OCI-LY7 (cell line): ENCODE measurements at regions not wholly inside any gene's neighbourhood (a gene's known extent, or its start where the extent isn't known, plus 50 kb on each side); places are given as distances from the start of the nearest gene placed in this dataset.

ENCODE experiments used
- BruUV-seq: library from RNA; stranded (reverse); fragments of 400-500 nt; replicated peaks from 2 replicates; lab custom pipeline; 2021; lab: Mats Ljungman, UMichigan
- CTCF ChIA-PET: fragments of 300-600 bp; sonication (Branson Sonifier 250); formaldehyde crosslinking; loops from one replicate; lab custom pipeline; 2022; ENCODE audit warnings: antibody characterized with exemption; ENCODE audit not compliant: unreplicated experiment; lab: Charles Lee
- POLR2A ChIA-PET: fragments of 300-600 bp; sonication (Branson Sonifier 250); formaldehyde crosslinking; loops from one replicate; lab custom pipeline; 2022; ENCODE audit warnings: antibody characterized with exemption; lab: Charles Lee
- DNase-seq: peaks from one replicate; pipeline ENCODE4 v3.0.0-alpha.2; 2015; ENCODE audit warnings: low spot score
- H2AFZ ChIP-seq: fragments of 200-600 bp; sonication (generic), shearing (Covaris generic); 2 replicates; pipeline ENCODE4 v1.6.1; 2014; ENCODE audit warnings: mild to moderate bottlenecking, antibody characterized with exemption, low read length, moderate library complexity
- H3K27ac ChIP-seq: fragments of 200-600 bp; sonication (generic); 2 replicates; pipeline ENCODE4 v1.5.1; 2014; ENCODE audit warnings: mixed run types, low read depth, mild to moderate bottlenecking, moderate library complexity, low read length, inconsistent platforms; ENCODE audit not compliant: poor library complexity, severe bottlenecking
- H3K36me3 ChIP-seq: fragments of 200-600 bp; sonication (generic); 2 replicates; pipeline ENCODE4 v1.6.1; 2014; ENCODE audit warnings: mild to moderate bottlenecking, antibody characterized with exemption, low read length, moderate library complexity, mixed read lengths; ENCODE audit not compliant: insufficient read depth
- H3K4me1 ChIP-seq: fragments of 200-600 bp; sonication (generic); 2 replicates; pipeline ENCODE4 v1.5.1; 2014; ENCODE audit warnings: mild to moderate bottlenecking, low read length; ENCODE audit not compliant: insufficient read depth, poor library complexity, severe bottlenecking
- H3K4me2 ChIP-seq: fragments of 200-600 bp; sonication (generic); 2 replicates; pipeline ENCODE4 v1.6.1; 2014; ENCODE audit warnings: mild to moderate bottlenecking, low read length
- H3K4me3 ChIP-seq: fragments of 200-600 bp; sonication (generic); 2 replicates; pipeline ENCODE4 v1.5.1; 2014; ENCODE audit warnings: mild to moderate bottlenecking, low read depth, low read length; ENCODE audit not compliant: poor library complexity, severe bottlenecking
- H3K79me2 ChIP-seq: fragments of 200-600 bp; sonication (generic); 2 replicates; pipeline ENCODE4 v1.6.1; 2016; ENCODE audit warnings: low read depth, mild to moderate bottlenecking, low read length, moderate library complexity, mixed read lengths; ENCODE audit not compliant: insufficient read depth
- H3K9me2 ChIP-seq: fragments of 200-600 bp; sonication (generic); 2 replicates; pipeline ENCODE4 v1.6.1; 2016; ENCODE audit warnings: mild to moderate bottlenecking, low read length, mixed read lengths; ENCODE audit not compliant: insufficient read depth
- H3K9me3 ChIP-seq: fragments of 200-600 bp; sonication (generic); 2 replicates; pipeline ENCODE4 v1.6.1; 2014; ENCODE audit warnings: mild to moderate bottlenecking, mixed run types, low read length, mixed read lengths
- H4K20me1 ChIP-seq: fragments of 200-600 bp; sonication (generic); 2 replicates; pipeline ENCODE4 v1.6.1; 2014; ENCODE audit warnings: mild to moderate bottlenecking, antibody characterized with exemption, low read length, moderate library complexity, mixed read lengths; ENCODE audit not compliant: insufficient read depth
- CTCF ChIP-seq: fragments of 200-600 bp; sonication (generic); conservative IDR thresholded peaks from 2 replicates; pipeline ENCODE4 v1.5.1; 2014; ENCODE audit warnings: mild to moderate bottlenecking, antibody characterized with exemption, low read length, moderate library complexity, mixed read lengths
- EZH2phosphoT487 ChIP-seq: fragments of 200-600 bp; sonication (generic); IDR thresholded peaks from 2 replicates; pipeline ENCODE4 v1.6.1; 2018; ENCODE audit warnings: low read depth, borderline replicate concordance, mild to moderate bottlenecking, mixed run types, antibody characterized with exemption, low read length, moderate library complexity, mixed read lengths
- intact Hi-C: fragments of 100-400 bp; cut with micrococcal nuclease; formaldehyde crosslinking; loops from one replicate; pipeline ENCODE4 v1.10.0; 2022; ENCODE audit not compliant: unreplicated experiment

DNA sequence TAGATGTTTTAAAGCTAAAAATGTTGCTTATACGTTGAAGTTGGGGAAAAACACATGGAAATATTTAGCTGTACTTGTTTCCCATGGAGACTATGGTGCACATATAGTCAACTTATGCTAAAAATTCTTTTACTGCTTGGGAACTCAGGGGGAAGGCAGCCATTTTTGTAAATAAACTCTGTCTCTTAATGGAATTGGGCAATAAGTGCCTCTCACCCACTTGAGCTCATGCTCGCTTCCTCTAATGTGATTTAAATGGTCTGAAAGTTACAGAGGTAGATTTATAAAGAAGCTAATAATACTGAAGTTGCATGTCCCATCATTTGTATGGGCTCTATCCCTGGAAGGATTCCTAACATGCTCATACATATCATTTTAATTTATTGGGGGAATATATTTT lies 523.8 kb downstream of the RASEF start:
- no peak for DNase-seq
- intact Hi-C loops = no loop called here
- Histone ChIP-seq H3K4me1 (no peaks in the 10 kb centered on the region), H3K27ac (no peak overlapping the region), H4K20me1 (no peaks in the 10 kb centered on the region), H3K9me2 (no peaks in the 10 kb centered on the region), H3K4me3 (no peak overlapping the region), H3K9me3 (no peaks in the 10 kb centered on the region), H2AFZ (no peak overlapping the region), H3K36me3 (no peaks in the 10 kb centered on the region), H3K4me2 (no peak overlapping the region), H3K79me2 (no peaks in the 10 kb centered on the region)
- ChIA-PET POLR2A (interaction anchor here (0.5 to 0.6 kb wide), 2 partner anchors 306 to 477 kb away, joined by 3 read pairs; no protein-coding TSS in a partner anchor), CTCF (no interaction called here)
- BruUV-seq = no TSS peak
- no peak for TF ChIP-seq EZH2phosphoT487
- no peak for TF ChIP-seq CTCF

- no peaks in the 10 kb centered on the region for H3K79me2 ChIP-seq
- no peaks in the 10 kb centered on the region for H3K36me3 ChIP-seq
- no peak overlapping the region for H2AFZ ChIP-seq
- no peaks in the 10 kb centered on the region for H3K9me3 ChIP-seq
- no peaks in the 10 kb centered on the region for H3K4me1 ChIP-seq
- ChIA-PET POLR2A (interaction anchor here (0.6 kb wide), 2 partner anchors 307 to 416 kb away, joined by 3 to 7 read pairs; no protein-coding TSS in a partner anchor), CTCF (no interaction called here)
- DNase-seq = no peak
- no peak overlapping the region for H3K27ac ChIP-seq
- intact Hi-C loops = no loop called here
- H3K4me2 ChIP-seq = no peak overlapping the region
- no peak for TF ChIP-seq EZH2phosphoT487
- TF ChIP-seq CTCF = no peak
- H4K20me1 ChIP-seq = no peaks in the 10 kb centered on the region
- BruUV-seq = no TSS peak
- H3K9me2 ChIP-seq = no peaks in the 10 kb centered on the region
- no peak overlapping the region for H3K4me3 ChIP-seq
These were observed 522.9 kb downstream of the RASEF start for GRCh38 chr9:82539856-82540579.

DNA sequence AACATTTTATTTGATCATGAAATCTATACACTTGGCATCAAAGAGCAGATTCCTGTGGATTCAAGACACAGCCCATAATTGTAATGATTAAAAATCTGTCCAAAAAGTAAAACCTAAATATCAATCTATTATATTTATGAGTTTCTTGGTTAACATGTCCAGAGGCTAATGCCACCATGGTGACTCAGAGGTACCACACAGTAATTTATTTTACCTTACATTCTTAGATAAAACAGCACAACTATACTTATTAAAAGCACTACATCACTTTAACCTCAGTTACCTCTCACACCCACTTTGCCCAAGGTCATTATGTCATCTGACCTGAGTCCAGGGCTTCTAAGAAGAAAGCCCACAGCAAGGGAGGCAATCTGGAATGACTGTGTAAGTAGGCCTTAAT lies 519.2 kb downstream of the RASEF start:
- POLR2A ChIA-PET = interaction anchor here (0.5 kb wide), 1 partner anchor 1885 kb away, joined by 4 read pairs; no protein-coding TSS in a partner anchor
- intact Hi-C loops = no loop called here
- Histone ChIP-seq H3K4me1 (no peaks in the 10 kb centered on the region), H3K9me3 (no peaks in the 10 kb centered on the region), H3K36me3 (no peaks in the 10 kb centered on the region), H3K9me2 (no peaks in the 10 kb centered on the region), H3K4me2 (no peak overlapping the region), H3K4me3 (no peak overlapping the region), H3K27ac (no peak overlapping the region), H2AFZ (no peak overlapping the region), H4K20me1 (no peaks in the 10 kb centered on the region), H3K79me2 (no peaks in the 10 kb centered on the region)
- no peak for DNase-seq
- BruUV-seq = no TSS peak
- TF ChIP-seq CTCF = no peak
- no peak for TF ChIP-seq EZH2phosphoT487
- CTCF ChIA-PET = no interaction called here
